Urinary bladder (tissue), 3 donors: ENCODE measurements at regions not wholly inside any gene's neighbourhood (a gene's known extent, or its start where the extent isn't known, plus 50 kb on each side); places are given as distances from the start of the nearest gene placed in this dataset.

ENCODE experiments used
- DNase-seq: peaks from one replicate; pipeline ENCODE4 v3.0.0-alpha.2; 2015; ENCODE audit errors: extremely low spot score
- H3K27ac ChIP-seq: one replicate; pipeline ENCODE4 v1.5.1; 2013; ENCODE audit warnings: low read depth, mild to moderate bottlenecking, moderate library complexity
- H3K36me3 ChIP-seq: one replicate; pipeline ENCODE4 v1.6.1; 2013; ENCODE audit warnings: mild to moderate bottlenecking, moderate library complexity; ENCODE audit not compliant: insufficient read depth
- H3K4me1 ChIP-seq: one replicate; pipeline ENCODE4 v1.6.1; 2013; ENCODE audit warnings: mild to moderate bottlenecking, moderate library complexity; ENCODE audit not compliant: insufficient read depth
- H3K4me3 ChIP-seq: one replicate; pipeline ENCODE4 v1.5.1; 2013; ENCODE audit warnings: low read depth, low read length
- WGBS: extraction: QIAGEN DNeasy Blood & Tissue Kit; methylation state at CpG from one replicate; pipeline ENCODE4 v1.1.7; 2013; 5-methylcytosine and 5-hydroxymethylcytosine counted together
- donor health status: healthy with polysubstance abuse.
- donor health status: healthy.

DNA sequence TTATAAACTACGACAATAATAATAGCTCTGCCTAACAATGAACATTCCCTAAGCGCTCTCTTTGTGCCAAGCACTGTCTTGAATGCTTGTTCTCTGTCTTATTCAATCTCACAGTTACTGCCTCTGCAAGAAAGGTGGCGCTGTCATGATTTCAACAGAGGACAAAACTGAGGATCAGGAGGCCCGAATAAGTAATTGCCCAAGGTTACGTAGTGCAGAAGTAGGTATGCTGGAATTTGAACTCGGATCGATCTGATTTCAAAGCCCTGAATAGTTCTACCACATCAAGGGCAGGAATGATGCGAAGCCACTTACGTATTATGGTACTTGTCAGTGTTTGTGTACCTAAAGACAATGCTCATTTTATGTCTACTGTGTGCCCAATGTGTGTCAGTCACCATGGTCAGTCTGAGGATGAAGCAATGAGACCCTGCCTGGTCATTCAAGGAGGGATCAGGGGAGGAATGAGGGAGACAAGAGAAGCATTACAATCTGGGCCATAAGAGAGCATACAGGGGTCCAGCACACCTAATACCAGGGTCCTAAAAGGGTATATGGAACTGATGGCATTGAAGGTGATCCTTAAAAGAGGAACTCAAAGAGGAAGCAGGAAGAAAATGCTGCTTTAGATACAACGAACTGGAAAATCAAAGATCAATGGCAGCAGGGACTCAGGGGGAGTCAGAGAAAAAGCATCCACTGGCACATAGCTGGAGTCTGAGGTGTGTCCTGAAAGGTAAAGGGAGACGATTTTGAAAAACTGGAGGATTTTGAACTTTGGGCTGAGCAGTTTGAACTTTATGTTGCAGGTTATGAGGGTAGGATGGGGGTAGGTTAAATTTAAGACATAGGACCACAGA, 389.2 kb downstream of the PLPP3 start:
- Histone ChIP-seq H3K4me1 (peaks cover 2% of the 10 kb centered on the region), H3K4me3 (no peak overlapping the region), H3K27ac (no peak overlapping the region), H3K36me3 (no peaks in the 10 kb centered on the region)
- no peak for DNase-seq
- WGBS: 87% methylated on average over 11 of the region's 11 CpGs

DNA sequence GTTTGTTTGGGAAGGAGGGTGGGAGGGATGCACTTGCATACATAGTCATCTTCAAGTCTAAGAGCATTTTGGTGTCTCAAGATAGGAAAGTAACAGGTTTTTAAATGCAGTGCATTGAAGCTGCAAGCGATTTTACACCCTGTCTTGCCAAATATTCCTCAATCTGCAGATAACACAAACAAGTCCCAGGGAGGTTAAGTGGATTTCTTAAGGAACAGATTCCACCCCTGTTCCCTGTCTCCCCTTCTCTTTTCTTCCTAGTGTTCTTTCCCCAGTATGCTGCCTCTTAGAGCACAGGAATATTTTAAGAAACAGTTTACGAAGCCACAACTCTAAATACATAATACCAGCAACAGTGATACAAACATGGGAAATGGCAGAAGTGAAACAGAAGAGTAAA, 389.9 kb downstream of the PLPP3 start:
- no peaks in the 10 kb centered on the region for H3K36me3 ChIP-seq
- no peak for DNase-seq
- H3K4me1 ChIP-seq: peaks cover 2% of the 10 kb centered on the region
- H3K4me3 ChIP-seq: no peak overlapping the region
- H3K27ac ChIP-seq: no peak overlapping the region
- WGBS: 67% methylated on average over 2 of the region's 2 CpGs

DNA sequence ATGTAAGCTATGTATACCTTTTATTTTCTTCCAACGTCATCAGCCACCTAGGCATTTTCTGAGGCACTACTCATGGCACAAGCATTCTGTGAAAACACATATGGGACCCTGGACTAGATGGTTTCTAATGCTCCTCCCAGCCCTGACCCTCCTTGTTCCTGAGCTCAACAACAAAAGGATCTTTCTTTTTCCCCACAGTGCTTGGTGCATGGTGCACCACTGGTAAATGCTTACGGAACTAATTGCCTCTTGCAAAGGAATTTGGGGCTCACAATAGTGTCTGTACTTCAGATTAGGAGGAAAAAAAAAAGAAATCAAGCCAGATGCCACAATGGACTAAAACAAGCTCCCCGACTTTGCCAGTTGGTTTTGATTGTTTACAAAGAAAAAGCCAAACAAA, 390.5 kb downstream of the PLPP3 start:
- Histone ChIP-seq H3K4me3 (no peak overlapping the region), H3K4me1 (peaks cover 2% of the 10 kb centered on the region), H3K36me3 (no peaks in the 10 kb centered on the region), H3K27ac (no peak overlapping the region)
- WGBS: 77% methylated on average over 3 of the region's 3 CpGs
- no peak for DNase-seq

DNA sequence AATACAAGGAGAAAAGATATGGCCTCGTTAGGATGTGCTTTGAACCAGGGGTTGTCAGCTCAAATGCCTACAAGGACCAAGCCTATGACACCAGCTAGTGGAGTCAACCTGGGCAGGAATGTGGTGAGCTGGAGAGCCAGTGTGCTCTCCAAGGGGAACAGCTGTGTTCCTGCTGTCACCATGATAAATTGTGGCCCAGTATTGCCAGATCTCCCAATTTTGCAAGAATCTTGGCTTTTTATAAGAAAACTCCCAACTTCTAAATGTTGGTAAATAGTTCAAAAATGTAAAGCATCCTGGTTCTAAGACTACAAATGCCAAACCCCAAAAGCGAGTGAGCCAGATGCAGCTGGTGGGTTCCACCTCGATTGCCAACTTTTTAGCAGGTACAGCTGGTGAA, 391.1 kb downstream of the PLPP3 start:
- H3K27ac ChIP-seq: no peak overlapping the region
- peaks cover 2% of the 10 kb centered on the region for H3K4me1 ChIP-seq
- 90% methylated on average over 3 of the region's 3 CpGs for WGBS
- H3K36me3 ChIP-seq: no peaks in the 10 kb centered on the region
- H3K4me3 ChIP-seq: no peak overlapping the region
- no peak for DNase-seq

DNA sequence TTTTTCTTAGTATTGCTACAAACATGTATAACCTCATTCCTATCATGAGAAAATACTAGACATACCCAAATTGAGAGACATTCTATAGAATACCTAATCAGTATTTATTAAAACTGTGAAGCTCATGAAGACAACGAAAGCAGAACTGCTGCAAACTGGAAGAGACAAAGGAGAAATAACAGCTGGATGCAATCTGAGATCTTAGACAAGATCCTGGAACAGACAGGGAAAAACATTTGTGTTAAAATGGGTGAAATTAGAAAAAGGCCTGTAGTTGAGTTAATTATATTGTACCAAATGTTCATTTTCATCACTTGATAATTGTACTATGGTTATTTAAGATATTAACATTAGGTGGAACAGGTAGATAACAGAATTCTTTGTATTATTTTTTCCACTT, 392.0 kb downstream of the PLPP3 start:
- Histone ChIP-seq H3K4me1 (peaks cover 2% of the 10 kb centered on the region), H3K36me3 (no peaks in the 10 kb centered on the region), H3K27ac (no peak overlapping the region), H3K4me3 (no peak overlapping the region)
- DNase-seq: no peak
- WGBS: 56% methylated on average over 1 of the region's 1 CpG

DNA sequence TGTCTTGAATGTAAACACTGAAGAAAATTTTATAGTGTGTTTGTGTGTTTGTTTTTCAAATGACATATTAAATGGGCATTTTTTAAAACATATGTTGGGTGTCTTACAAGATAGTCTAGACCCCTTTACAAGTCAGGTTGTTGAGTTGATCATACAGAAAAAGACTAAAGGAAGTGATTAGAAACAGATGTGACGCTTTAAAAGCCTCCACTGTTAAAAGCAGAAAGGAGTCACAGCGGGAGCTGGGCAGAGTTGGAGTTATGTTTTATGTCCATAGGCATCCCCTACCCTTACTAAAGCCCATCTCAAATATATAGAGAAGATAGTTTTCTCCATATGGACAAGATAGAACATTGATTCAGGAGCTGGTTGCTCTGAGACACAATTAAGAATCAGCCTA, 393.9 kb downstream of the PLPP3 start:
- Histone ChIP-seq H3K4me1 (peaks cover 2% of the 10 kb centered on the region), H3K36me3 (no peaks in the 10 kb centered on the region), H3K27ac (no peak overlapping the region), H3K4me3 (no peak overlapping the region)
- WGBS: 87% methylated on average over 2 of the region's 2 CpGs
- DNase-seq: no peak

DNA sequence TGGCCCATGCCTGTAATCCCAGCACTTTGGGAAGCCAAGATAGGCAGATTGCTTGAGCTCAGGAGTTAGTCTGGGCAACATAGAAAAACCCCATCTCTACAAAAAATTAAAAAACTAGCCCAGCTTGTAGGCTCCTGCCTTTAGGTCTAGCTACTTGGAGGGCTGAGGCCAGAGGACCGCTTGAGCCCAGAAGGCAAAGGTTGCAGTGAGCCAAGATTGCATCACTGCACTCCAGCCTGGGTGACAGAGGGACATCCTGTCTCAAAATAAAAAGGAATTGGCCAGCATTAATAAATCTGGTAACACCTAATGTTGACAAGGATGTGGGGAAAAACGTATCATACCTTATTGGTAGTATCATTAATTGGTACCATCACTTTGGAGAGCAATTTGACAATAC, 396.2 kb downstream of the PLPP3 start:
- 95% methylated on average over 2 of the region's 2 CpGs for WGBS
- no peak for DNase-seq
- Histone ChIP-seq H3K27ac (no peak overlapping the region), H3K36me3 (no peaks in the 10 kb centered on the region), H3K4me1 (no peaks in the 10 kb centered on the region), H3K4me3 (no peak overlapping the region)

DNA sequence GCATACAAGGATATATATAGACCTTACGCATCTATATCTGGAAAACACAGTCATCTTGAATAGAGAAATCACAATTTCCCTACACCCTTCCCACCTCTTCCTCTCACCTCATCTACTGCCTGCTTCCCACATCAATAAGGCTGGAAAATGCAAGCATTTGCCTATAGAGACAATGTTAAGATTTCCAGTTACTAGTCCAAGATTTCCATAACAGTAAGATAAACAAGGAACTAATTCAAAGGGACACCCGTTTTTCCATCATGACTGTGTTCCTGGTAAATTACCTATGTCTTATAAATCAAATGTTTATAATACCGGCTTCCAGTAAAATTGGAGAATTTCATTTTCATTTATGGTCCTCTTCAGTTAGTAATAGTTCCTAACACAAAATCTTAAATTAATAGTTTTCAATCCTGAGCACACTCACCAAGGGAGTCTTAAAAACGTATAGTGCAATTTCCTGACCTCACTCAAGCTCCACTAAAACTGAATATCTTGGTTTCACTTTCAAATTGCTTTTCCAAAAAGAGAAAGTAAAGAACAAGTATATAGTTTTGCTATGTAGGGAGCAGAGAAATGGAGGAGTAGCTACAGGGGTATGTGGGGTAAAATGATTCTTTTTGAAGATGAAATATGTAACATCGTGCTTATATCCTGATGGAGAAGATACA, 398.7 kb downstream of the PLPP3 start:
- no peak for DNase-seq
- no peak overlapping the region for H3K4me3 ChIP-seq

DNA sequence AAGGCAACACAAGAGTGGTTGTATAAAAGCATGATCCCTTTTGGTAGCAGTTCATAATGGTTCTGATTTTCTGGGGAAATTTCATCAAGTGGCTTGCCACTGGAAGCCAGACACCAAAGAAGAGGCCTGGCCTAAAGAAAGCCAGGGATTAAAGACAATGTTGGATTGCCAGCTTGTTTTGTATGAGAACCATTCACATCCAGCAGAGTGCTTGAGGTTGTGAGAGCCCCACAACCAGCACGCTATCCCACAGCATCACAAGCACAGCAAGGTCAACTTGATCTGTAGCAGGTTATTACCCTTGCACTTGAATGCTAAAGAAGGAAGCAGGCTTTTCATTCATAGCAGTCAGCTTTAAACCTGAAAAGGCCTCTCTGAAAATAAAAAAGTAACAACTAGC, 399.8 kb downstream of the PLPP3 start:
- 92% methylated on average over 1 of the region's 1 CpG for WGBS
- Histone ChIP-seq H3K4me3 (no peak overlapping the region), H3K36me3 (no peaks in the 10 kb centered on the region), H3K27ac (no peak overlapping the region), H3K4me1 (no peaks in the 10 kb centered on the region)
- no peak for DNase-seq

More for the DNA sequence above, 398.7 kb downstream of the PLPP3 start:
- no peaks in the 10 kb centered on the region for H3K36me3 ChIP-seq
- WGBS: 56% methylated on average over 5 of the region's 5 CpGs
- H3K27ac ChIP-seq: peak overlapping the region; percentile 23
- H3K4me1 ChIP-seq: no peaks in the 10 kb centered on the region

DNA sequence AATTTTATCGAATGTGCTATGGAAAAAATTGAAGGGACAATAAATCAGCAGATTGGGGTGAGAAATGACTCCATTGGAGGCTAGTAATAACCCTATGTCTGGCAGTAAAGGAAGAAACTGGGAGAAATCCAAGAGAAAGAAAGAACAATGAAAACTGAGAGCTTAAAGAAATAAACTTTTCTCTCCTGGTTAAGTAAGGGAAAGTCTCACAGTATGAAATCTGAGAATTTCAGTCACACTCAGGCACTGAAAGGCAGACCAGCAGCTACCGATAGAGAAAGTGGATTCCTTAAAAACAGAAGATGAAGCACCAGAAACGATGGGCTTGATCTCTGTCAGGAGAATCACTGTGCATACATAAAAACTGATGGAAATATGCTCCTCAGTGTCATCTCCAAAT, 404.2 kb downstream of the PLPP3 start:
- H3K4me3 ChIP-seq: no peak overlapping the region
- no peaks in the 10 kb centered on the region for H3K4me1 ChIP-seq
- H3K36me3 ChIP-seq: no peaks in the 10 kb centered on the region
- DNase-seq: no peak
- whole genome bisulfite sequencing: 85% methylated on average over 3 of the region's 3 CpGs
- no peak overlapping the region for H3K27ac ChIP-seq

DNA sequence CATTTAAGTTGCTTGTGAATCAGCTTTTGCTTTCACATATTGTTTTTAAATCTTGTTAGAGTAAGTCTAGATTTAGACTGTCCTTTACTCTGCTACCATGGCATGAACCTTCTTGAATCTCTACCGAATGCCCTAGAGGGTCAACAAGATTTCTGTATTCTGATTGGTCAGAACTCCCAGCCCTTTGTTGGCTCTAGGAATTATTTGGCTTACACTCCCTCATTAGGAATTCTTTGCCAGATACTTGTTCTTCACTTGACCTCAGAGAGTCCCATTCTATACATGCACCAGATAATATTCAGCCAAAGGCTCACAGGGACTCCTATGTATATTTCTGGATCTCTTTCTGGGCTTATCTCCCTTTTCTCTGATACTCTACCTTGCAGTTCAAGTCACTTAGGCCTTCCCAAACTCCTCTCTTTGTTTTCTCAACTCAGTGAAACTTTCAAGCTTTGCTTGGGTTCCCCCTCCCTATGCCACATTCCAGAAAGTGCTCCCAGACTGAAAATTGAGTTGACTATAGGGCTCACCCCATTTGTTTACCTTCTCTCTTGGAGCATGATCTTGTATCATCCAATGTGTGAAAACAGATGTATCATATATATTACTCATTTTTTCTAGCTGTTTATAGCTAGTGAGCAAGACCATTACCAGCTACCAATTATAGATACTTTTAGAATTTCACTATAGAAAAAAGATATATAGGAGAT, 405.0 kb downstream of the PLPP3 start:
- DNase-seq: no peak
- Histone ChIP-seq H3K27ac (no peak overlapping the region), H3K4me3 (no peak overlapping the region), H3K4me1 (no peaks in the 10 kb centered on the region), H3K36me3 (no peaks in the 10 kb centered on the region)
- 71% methylated on average over 1 of the region's 1 CpG for WGBS

DNA sequence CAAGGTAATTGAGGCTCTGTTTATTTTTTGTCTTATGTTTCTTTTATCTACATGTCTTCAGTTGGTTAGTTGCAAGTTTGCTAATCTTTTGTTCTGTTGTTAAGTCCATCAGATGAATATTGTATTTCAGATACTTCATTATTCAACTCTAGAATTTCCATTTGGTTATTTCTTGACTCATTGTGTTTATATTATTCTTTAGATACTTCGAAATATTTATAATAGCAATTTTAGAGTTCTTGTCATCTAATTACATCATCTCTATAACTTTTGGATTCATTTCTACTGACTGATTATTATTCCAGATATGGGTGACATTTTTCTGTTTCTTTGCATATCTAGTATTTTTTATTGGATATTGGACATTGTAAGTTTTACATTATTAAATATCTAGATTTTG, 405.6 kb downstream of the PLPP3 start:
- no peaks in the 10 kb centered on the region for H3K36me3 ChIP-seq
- H3K27ac ChIP-seq: no peak overlapping the region
- no peaks in the 10 kb centered on the region for H3K4me1 ChIP-seq
- H3K4me3 ChIP-seq: no peak overlapping the region
- no peak for DNase-seq
- WGBS: 44% methylated on average over 1 of the region's 1 CpG

DNA sequence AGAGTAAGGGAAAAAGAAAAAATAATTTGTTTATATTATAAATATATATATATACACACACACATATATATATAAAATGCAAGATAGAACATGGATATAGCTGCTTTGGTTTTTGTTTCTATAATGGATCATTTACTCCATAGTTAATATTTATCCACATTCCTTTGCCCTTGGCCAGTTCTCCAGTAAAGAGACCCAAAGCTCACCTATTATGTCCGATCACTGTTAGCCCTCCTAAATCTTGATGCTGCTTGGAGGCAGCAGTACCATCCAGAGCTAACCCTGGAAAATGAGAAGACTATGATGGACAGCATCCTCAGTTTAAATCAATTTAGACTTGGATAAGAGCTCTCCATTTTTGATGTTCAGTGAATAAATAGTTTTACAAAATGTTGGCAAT, 407.7 kb downstream of the PLPP3 start:
- Histone ChIP-seq H3K4me3 (no peak overlapping the region), H3K36me3 (no peaks in the 10 kb centered on the region), H3K27ac (no peak overlapping the region), H3K4me1 (no peaks in the 10 kb centered on the region)
- 97% methylated on average over 1 of the region's 1 CpG for WGBS
- DNase-seq: no peak

DNA sequence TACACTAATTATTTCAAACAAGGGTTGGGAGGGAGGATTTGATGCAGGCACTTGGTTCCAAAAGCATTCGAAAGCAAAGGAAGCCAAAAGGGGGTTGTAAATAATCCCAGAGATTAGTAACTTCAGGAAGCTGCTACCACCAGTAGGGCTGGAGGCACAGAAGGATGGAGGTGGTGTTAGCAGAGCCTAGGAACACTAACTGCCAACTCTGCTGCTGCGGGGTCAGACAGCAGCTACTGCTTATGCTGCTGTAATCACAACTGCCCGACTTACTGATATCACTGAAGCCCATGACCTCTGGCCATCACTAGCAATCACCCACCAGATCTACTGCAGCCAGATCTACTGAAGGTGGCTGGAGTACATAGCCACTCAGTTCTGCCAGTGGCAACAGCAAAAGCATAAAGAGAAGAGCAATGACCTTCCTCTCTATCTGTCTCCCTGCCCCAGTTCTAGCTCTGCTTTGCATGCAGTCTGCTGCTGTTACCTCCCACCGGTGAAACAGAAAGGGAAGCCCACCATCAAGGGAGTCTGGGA, 408.5 kb downstream of the PLPP3 start:
- Histone ChIP-seq H3K27ac (no peak overlapping the region), H3K4me1 (no peaks in the 10 kb centered on the region), H3K36me3 (no peaks in the 10 kb centered on the region), H3K4me3 (no peak overlapping the region)
- WGBS: 58% methylated on average over 4 of the region's 4 CpGs
- no peak for DNase-seq
